Caco-2 (cell line): ENCODE measurements at regions not wholly inside any gene's neighbourhood (a gene's known extent, or its start where the extent isn't known, plus 50 kb on each side); places are given as distances from the start of the nearest gene placed in this dataset.

Source experiments
- BruUV-seq: library from RNA; stranded (reverse); fragments of 400-500 nt; replicated peaks from 2 replicates; lab custom pipeline; 2021; lab: Mats Ljungman, UMichigan
- CTCF ChIA-PET: fragments of 300-600 bp; sonication (Branson Sonifier 250); formaldehyde crosslinking; loops from one replicate; lab custom pipeline; 2022; ENCODE audit warnings: antibody characterized with exemption; lab: Charles Lee
- POLR2A ChIA-PET: fragments of 300-600 bp; sonication (Branson Sonifier 250); formaldehyde crosslinking; loops from one replicate; lab custom pipeline; 2022; ENCODE audit warnings: antibody characterized with exemption; lab: Charles Lee
- DNase-seq, 2 experiments: peaks; one replicate each; pipeline versions ENCODE4 v3.0.0 to v3.0.0-alpha.2; 2020 to 2022
- H3K27me3 ChIP-seq: replicated peaks from 2 replicates; pipeline ENCODE4 v1.6.0; 2011; ENCODE audit warnings: low read length; ENCODE audit not compliant: control insufficient read depth, insufficient read depth
- H3K36me3 ChIP-seq: 2 replicates; pipeline ENCODE4 v1.5.1; 2011; ENCODE audit warnings: low read length; ENCODE audit not compliant: control insufficient read depth, insufficient read depth
- H3K4me1 ChIP-seq: fragments of 250-450 bp; sonication (Bioruptor Pico); 2 replicates; pipeline ENCODE4 v1.5.1; 2020; ENCODE audit warnings: mild to moderate bottlenecking
- H3K4me3 ChIP-seq: 2 replicates; pipeline ENCODE4 v1.5.1; 2011; ENCODE audit warnings: low read depth, mild to moderate bottlenecking, control low read depth, low read length
- H3K9me3 ChIP-seq: fragments of 250-450 bp; sonication (Bioruptor Pico); 2 replicates; pipeline ENCODE4 v1.5.1; 2020; ENCODE audit warnings: mild to moderate bottlenecking, moderate library complexity
- H3K27ac Mint-ChIP-seq: one replicate; pipeline ENCODE4 v1.8.0; 2022; ENCODE audit warnings: mixed read lengths; ENCODE audit not compliant: unreplicated experiment
- H3K27me3 Mint-ChIP-seq: one replicate; pipeline ENCODE4 v1.8.0; 2022; ENCODE audit warnings: mixed read lengths; ENCODE audit not compliant: insufficient read depth, unreplicated experiment
- H3K36me3 Mint-ChIP-seq: one replicate; pipeline ENCODE4 v1.8.0; 2022; ENCODE audit warnings: mild to moderate bottlenecking, mixed read lengths; ENCODE audit not compliant: insufficient read depth, unreplicated experiment
- H3K4me1 Mint-ChIP-seq: one replicate; pipeline ENCODE4 v1.8.0; 2022; ENCODE audit warnings: low read depth, mixed read lengths; ENCODE audit not compliant: unreplicated experiment
- H3K4me3 Mint-ChIP-seq: one replicate; pipeline ENCODE4 v1.8.0; 2022; ENCODE audit warnings: mild to moderate bottlenecking, moderate library complexity, mixed read lengths; ENCODE audit not compliant: unreplicated experiment
- H3K9me3 Mint-ChIP-seq: one replicate; pipeline ENCODE4 v1.8.0; 2022; ENCODE audit warnings: mixed read lengths; ENCODE audit not compliant: unreplicated experiment
- intact Hi-C: fragments of 100-400 bp; cut with micrococcal nuclease; formaldehyde crosslinking; loops from one replicate; pipeline ENCODE4 v1.10.0; 2022; ENCODE audit not compliant: unreplicated experiment
- TF ChIP-seq, protein P1 (sequence below), 2 experiments: fragments of 200-600 bp in 1 of 2; IDR thresholded peaks; 1 replicate in 1 of 2; 2 replicates in 1 of 2; pipeline versions ENCODE4 v1.5.1 to v1.8.0; 2011 to 2022; ENCODE audit warnings: antibody characterized with exemption in 1 of 2, control low read depth in 1 of 2, inconsistent platforms in 1 of 2, low read depth in 1 of 2, low read length in 1 of 2, mild to moderate bottlenecking in 1 of 2, moderate library complexity in 1 of 2; ENCODE audit not compliant: insufficient read depth in 1 of 2, severe bottlenecking in 1 of 2, unreplicated experiment in 1 of 2

DNA sequence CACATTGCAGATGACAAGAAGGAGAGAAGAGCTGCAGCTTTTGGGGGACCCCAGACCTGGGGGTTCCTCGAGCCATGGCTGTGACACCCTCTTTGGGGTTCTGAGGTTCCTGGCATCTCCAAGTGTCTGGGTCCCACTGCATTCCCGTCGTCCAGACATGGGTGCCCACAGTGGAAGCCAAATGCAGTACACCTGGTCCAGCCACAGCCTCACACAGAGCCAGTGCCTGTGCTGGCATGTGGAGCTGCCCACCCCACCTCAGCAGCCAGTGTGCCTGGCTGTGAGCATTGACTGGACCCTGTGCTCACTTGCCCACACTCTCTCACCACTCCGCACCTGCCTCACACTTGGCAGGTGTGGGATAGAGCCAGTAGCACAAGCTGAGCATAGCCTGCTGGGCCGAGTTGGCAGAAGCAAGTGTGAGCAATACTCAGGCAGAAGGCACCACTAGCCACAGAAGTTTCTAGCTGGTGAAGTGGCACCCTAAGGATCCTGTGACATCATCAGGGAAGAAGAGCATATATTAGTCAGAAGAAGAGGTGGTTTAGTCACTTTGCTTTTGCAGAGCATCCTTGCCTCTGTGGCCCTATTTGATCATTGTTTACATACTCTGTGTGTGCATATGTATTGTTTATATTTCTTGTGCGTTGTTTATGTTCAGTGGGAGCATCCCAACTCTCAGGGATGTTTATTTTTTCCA lies 65.0 kb upstream of the MAGEB2 start:
- Mint-ChIP-seq H3K9me3 (no peaks in the 10 kb centered on the region), H3K27ac (no peak overlapping the region), H3K27me3 (no peaks in the 10 kb centered on the region), H3K36me3 (no peaks in the 10 kb centered on the region), H3K4me1 (no peaks in the 10 kb centered on the region), H3K4me3 (no peak overlapping the region)
- BruUV-seq: no TSS peak
- Histone ChIP-seq H3K36me3 (no peaks in the 10 kb centered on the region), H3K4me1 (no peaks in the 10 kb centered on the region), H3K4me3 (no peak overlapping the region), H3K9me3 (no peaks in the 10 kb centered on the region), H3K27me3 (no peaks in the 10 kb centered on the region)
- intact Hi-C loops: loop anchor here (10.0 kb wide), 1 partner anchor 1526 kb away; no protein-coding TSS in a partner anchor
- TF ChIP-seq, protein P1, sequence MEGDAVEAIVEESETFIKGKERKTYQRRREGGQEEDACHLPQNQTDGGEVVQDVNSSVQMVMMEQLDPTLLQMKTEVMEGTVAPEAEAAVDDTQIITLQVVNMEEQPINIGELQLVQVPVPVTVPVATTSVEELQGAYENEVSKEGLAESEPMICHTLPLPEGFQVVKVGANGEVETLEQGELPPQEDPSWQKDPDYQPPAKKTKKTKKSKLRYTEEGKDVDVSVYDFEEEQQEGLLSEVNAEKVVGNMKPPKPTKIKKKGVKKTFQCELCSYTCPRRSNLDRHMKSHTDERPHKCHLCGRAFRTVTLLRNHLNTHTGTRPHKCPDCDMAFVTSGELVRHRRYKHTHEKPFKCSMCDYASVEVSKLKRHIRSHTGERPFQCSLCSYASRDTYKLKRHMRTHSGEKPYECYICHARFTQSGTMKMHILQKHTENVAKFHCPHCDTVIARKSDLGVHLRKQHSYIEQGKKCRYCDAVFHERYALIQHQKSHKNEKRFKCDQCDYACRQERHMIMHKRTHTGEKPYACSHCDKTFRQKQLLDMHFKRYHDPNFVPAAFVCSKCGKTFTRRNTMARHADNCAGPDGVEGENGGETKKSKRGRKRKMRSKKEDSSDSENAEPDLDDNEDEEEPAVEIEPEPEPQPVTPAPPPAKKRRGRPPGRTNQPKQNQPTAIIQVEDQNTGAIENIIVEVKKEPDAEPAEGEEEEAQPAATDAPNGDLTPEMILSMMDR (IDR thresholded peaks at IDR 0.05; ENCODE audit: insufficient read depth in 1 of 2, low read depth in 1 of 2, low read length in 1 of 2, severe bottlenecking in 1 of 2, unreplicated experiment in 1 of 2): no peak
- DNase-seq: no peak
- POLR2A ChIA-PET: no interaction called here
- CTCF ChIA-PET: no interaction called here

DNA sequence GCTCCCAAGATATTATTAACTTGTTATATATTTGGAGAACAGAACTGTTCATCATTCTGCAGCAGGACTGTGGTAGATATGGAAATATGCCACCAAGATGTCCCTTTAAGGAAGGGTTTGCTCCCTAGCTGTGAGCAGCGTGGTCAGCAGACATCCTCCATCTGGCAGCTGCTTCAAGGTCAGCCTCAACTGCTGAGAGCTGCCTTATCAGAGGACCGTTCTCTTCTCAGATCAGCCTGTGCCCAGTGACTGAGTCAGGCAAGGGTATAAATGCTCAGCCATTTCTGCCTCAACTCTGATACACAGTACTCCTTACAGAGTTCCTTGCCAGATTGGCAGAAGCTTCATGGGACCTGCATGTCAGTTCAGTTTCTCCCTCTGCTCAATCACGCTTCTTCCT lies 63.4 kb upstream of the MAGEB2 start:
- H3K27me3 ChIP-seq: no peaks in the 10 kb centered on the region
- ChIA-PET POLR2A (no interaction called here), CTCF (no interaction called here)
- no peaks in the 10 kb centered on the region for H3K36me3 ChIP-seq
- no peaks in the 10 kb centered on the region for H3K4me1 ChIP-seq
- no peak overlapping the region for H3K4me3 ChIP-seq
- no peaks in the 10 kb centered on the region for H3K9me3 ChIP-seq
- BruUV-seq: no TSS peak
- DNase-seq: no peak
- intact Hi-C loops: loop anchor here (10.0 kb wide), 1 partner anchor 1527 kb away; no protein-coding TSS in a partner anchor
- H3K4me1 Mint-ChIP-seq: no peaks in the 10 kb centered on the region
- no peak overlapping the region for H3K27ac Mint-ChIP-seq
- TF ChIP-seq, protein P1 (IDR thresholded peaks at IDR 0.05; ENCODE audit: insufficient read depth in 1 of 2, low read depth in 1 of 2, low read length in 1 of 2, severe bottlenecking in 1 of 2, unreplicated experiment in 1 of 2): no peak
- H3K4me3 Mint-ChIP-seq: no peak overlapping the region
- no peaks in the 10 kb centered on the region for H3K27me3 Mint-ChIP-seq
- no peaks in the 10 kb centered on the region for H3K36me3 Mint-ChIP-seq
- H3K9me3 Mint-ChIP-seq: no peaks in the 10 kb centered on the region

DNA sequence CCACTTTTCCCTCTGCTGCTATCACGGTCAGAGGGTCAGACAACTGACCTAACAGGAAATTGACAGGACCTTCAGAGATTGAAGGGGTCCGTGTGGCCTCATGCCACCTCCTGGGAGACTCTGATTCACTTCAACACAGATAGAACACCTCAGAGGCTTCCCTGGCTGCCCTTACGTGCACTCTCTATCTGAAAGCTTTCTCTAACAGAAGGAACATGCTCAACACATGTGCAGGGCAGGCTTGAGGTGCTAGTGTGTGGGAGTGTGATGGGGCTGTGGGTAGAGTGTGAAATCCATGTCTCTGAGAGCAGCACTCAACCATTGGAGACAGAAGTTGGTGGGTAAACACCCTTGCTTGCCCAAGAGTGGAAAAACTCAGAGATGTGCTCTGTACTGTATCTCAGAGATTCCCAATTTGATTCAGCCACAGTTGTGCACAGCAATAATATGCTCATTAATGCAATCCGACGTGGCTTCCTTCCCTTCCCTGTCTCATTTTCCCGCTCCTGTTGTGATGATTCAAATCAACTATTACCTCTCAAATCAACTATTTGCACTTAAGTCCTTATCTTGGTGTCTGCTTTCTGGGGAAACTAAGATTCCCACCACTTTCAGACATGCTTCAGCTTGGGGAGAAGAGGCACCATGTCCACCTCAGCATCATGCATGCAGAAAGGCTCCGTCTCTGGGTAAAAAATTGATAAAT lies 62.0 kb upstream of the MAGEB2 start:
- POLR2A ChIA-PET: no interaction called here
- no peak overlapping the region for H3K27ac Mint-ChIP-seq
- DNase-seq: no peak
- H3K4me1 Mint-ChIP-seq: no peaks in the 10 kb centered on the region
- Histone ChIP-seq H3K36me3 (no peaks in the 10 kb centered on the region), H3K4me1 (no peaks in the 10 kb centered on the region), H3K9me3 (no peaks in the 10 kb centered on the region), H3K4me3 (no peak overlapping the region), H3K27me3 (no peaks in the 10 kb centered on the region)
- no peaks in the 10 kb centered on the region for H3K36me3 Mint-ChIP-seq
- no peaks in the 10 kb centered on the region for H3K27me3 Mint-ChIP-seq
- intact Hi-C loops: loop anchor here (10.0 kb wide), 1 partner anchor 1529 kb away; no protein-coding TSS in a partner anchor
- CTCF ChIA-PET: no interaction called here
- no TSS peak for BruUV-seq
- TF ChIP-seq, protein P1 (IDR thresholded peaks at IDR 0.05; ENCODE audit: insufficient read depth in 1 of 2, low read depth in 1 of 2, low read length in 1 of 2, severe bottlenecking in 1 of 2, unreplicated experiment in 1 of 2): no peak
- no peaks in the 10 kb centered on the region for H3K9me3 Mint-ChIP-seq
- H3K4me3 Mint-ChIP-seq: no peak overlapping the region
